ENCODE measurements at regions not wholly inside any gene's neighbourhood (a gene's known extent, or its start where the extent isn't known, plus 50 kb on each side); places are given as distances from the start of the nearest gene placed in this dataset.

DNA sequence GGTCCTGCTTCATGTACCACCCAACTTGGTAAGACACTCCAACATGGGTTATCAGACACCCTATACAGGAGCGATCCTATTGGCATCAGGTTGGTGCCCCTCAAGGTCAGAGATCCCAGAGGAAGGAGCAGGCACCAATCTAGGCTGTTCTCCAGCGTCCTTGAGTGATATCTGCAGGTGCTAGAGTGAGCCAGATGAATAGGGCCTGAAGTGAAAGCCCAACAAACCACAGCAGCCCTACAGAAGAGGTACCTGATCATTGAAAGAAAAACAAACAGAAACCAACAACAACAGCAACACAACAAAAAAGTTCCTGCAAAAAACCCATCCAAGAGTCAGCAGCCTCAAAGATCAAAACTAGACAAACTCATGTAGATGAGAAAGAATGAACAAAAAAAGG lies 584.8 kb downstream of the HINT1 start:
- TF ChIP-seq FOS (IDR thresholded peaks at IDR 0.05; ENCODE audit: extremely low read depth, insufficient read length) (no peak), POLR2AphosphoS2 (IDR thresholded peaks at IDR 0.05; ENCODE audit: low read length) (no peak), ARID2 (IDR thresholded peaks at IDR 0.05) (no peak), RCOR1 (IDR thresholded peaks at IDR 0.05; ENCODE audit: borderline replicate concordance in 1 of 2, low read depth in 2 of 2, low read length in 2 of 2) (no peak), CEBPB (tag; IDR thresholded peaks at IDR 0.05) (no peak), FOXM1 (IDR thresholded peaks at IDR 0.05; ENCODE audit: low read depth) (no peak), FOXM1 (CRISPR knock-in tag; IDR thresholded peaks at IDR 0.05; ENCODE audit: low read depth) (no peak), ZNF232 (CRISPR knock-in tag; IDR thresholded peaks at IDR 0.05) (no peak), GABPA (tag; conservative IDR thresholded peaks at IDR 0.05; ENCODE audit: low read depth) (no peak), POLR2A (conservative IDR thresholded peaks at IDR 0.05) (no peak), ZNF263 (CRISPR knock-in tag; IDR thresholded peaks at IDR 0.05; ENCODE audit: borderline replicate concordance) (no peak), SMARCB1 (IDR thresholded peaks at IDR 0.05; ENCODE audit: insufficient read length, low read depth) (no peak)
- TF ChIP-seq, protein P1, sequence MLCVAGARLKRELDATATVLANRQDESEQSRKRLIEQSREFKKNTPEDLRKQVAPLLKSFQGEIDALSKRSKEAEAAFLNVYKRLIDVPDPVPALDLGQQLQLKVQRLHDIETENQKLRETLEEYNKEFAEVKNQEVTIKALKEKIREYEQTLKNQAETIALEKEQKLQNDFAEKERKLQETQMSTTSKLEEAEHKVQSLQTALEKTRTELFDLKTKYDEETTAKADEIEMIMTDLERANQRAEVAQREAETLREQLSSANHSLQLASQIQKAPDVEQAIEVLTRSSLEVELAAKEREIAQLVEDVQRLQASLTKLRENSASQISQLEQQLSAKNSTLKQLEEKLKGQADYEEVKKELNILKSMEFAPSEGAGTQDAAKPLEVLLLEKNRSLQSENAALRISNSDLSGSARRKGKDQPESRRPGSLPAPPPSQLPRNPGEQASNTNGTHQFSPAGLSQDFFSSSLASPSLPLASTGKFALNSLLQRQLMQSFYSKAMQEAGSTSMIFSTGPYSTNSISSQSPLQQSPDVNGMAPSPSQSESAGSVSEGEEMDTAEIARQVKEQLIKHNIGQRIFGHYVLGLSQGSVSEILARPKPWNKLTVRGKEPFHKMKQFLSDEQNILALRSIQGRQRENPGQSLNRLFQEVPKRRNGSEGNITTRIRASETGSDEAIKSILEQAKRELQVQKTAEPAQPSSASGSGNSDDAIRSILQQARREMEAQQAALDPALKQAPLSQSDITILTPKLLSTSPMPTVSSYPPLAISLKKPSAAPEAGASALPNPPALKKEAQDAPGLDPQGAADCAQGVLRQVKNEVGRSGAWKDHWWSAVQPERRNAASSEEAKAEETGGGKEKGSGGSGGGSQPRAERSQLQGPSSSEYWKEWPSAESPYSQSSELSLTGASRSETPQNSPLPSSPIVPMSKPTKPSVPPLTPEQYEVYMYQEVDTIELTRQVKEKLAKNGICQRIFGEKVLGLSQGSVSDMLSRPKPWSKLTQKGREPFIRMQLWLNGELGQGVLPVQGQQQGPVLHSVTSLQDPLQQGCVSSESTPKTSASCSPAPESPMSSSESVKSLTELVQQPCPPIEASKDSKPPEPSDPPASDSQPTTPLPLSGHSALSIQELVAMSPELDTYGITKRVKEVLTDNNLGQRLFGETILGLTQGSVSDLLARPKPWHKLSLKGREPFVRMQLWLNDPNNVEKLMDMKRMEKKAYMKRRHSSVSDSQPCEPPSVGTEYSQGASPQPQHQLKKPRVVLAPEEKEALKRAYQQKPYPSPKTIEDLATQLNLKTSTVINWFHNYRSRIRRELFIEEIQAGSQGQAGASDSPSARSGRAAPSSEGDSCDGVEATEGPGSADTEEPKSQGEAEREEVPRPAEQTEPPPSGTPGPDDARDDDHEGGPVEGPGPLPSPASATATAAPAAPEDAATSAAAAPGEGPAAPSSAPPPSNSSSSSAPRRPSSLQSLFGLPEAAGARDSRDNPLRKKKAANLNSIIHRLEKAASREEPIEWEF (CRISPR knock-in tag; IDR thresholded peaks at IDR 0.05): no peak
- TF ChIP-seq, protein P2, sequence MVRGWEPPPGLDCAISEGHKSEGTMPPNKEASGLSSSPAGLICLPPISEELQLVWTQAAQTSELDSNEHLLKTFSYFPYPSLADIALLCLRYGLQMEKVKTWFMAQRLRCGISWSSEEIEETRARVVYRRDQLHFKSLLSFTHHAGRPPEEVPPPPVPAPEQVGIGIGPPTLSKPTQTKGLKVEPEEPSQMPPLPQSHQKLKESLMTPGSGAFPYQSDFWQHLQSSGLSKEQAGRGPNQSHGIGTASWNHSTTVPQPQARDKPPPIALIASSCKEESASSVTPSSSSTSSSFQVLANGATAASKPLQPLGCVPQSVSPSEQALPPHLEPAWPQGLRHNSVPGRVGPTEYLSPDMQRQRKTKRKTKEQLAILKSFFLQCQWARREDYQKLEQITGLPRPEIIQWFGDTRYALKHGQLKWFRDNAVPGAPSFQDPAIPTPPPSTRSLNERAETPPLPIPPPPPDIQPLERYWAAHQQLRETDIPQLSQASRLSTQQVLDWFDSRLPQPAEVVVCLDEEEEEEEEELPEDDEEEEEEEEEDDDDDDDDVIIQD (CRISPR knock-in tag; IDR thresholded peaks at IDR 0.05): no peak
- TF ChIP-seq, protein P3, sequence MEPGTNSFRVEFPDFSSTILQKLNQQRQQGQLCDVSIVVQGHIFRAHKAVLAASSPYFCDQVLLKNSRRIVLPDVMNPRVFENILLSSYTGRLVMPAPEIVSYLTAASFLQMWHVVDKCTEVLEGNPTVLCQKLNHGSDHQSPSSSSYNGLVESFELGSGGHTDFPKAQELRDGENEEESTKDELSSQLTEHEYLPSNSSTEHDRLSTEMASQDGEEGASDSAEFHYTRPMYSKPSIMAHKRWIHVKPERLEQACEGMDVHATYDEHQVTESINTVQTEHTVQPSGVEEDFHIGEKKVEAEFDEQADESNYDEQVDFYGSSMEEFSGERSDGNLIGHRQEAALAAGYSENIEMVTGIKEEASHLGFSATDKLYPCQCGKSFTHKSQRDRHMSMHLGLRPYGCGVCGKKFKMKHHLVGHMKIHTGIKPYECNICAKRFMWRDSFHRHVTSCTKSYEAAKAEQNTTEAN (CRISPR knock-in tag; IDR thresholded peaks at IDR 0.05): no peak
